ENCODE measurements at regions not wholly inside any gene's neighbourhood (a gene's known extent, or its start where the extent isn't known, plus 50 kb on each side); places are given as distances from the start of the nearest gene placed in this dataset.
"Not testable (repeated sequence)": the region's sequence is repeated elsewhere in the genome, so short reads cannot be mapped to it uniquely, and the experiment has no call there.

DNA sequence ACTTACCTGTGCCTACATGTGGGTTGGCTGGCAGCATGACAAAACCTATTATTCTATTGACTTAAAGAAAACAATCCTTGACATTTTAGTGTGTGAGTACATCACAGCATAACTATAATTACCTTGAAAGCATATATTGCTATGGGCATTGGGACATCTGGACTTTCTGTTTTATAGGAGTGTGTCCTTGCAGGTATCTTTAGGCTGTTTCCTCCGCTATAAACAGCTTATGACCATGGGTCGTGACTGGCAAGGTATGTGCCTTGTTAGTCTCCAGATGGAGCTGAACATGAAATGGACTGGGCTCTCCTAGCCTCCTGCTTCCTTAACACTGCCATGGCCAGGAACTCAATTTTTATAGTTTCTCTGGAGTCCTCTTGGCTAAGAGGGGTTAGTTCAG, 317.4 kb upstream of the COBL start:
- in situ Hi-C loops (cut with HindIII; ENCODE audit: low pct_unique_long_range_greater_than_20kb, low sequenced_read_pairs), result no loop called here
- no peak for DNase-seq (ENCODE audit: low read depth)

DNA sequence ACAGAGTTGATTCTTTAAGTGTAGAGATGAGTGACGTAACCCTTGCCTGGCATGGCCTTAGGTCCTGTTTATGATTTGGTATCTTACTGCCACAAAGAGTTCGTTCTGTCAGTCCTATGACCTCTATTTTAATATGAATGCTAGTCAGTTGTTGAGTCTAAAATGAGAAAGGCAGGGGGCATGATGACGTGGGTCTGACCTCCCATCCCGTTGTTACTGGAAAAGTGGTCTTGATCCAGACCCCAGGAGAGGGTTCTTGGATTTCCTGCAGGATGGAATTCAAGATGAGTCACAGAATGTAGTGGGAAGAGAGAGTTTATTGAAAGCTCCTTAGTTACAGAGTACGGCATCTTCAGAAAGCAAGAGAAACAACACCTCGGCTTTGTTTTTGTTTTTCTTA, 317.0 kb upstream of the COBL start:
- in situ Hi-C loops (cut with HindIII; ENCODE audit: low pct_unique_long_range_greater_than_20kb, low sequenced_read_pairs), result no loop called here
- no peak for DNase-seq (ENCODE audit: low read depth)

DNA sequence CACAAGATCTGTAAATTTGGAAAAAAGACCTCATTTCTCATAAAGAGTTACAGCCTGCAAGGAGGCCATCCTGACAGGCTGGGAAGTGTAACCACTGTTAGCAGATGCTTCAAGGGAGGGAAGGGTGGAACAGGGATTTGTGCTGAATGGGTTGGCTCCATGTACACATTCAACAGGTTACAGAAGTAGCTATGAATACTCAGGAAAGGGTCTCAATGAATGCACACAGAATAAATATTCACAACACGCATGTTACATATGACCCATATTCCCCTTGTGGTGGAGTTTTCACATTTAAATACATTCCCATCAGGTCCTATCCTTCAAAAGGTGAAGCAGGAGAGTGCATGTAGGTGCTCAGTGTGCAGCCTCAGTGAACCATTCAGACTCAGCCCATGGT, 316.4 kb upstream of the COBL start:
- in situ Hi-C loops (cut with HindIII; ENCODE audit: low pct_unique_long_range_greater_than_20kb, low sequenced_read_pairs), result no loop called here

DNA sequence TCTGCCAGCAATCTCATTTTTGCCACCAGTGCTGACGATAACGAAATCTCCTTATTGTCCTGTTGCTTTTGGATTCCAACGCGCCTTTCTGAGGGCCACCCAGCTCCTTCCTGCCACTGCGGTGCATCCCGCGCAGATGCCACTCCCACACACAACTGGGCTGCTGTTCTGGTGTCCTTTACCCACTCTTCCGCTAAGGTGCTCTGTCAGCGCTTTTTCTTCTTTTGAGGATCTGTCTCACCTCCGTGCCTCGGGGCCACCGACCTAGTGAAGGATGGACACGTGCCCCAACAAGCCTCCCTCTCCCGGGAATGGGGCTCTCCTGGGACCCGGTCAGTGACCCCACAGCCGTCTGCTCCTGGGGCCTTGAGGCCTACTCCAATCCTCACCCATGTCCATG, 314.3 kb upstream of the COBL start:
- in situ Hi-C loops (cut with HindIII; ENCODE audit: low pct_unique_long_range_greater_than_20kb, low sequenced_read_pairs), result no loop called here
- DNase-seq (ENCODE audit: low read depth), result no peak

More for the DNA sequence above, 316.4 kb upstream of the COBL start:
- no peak for DNase-seq (ENCODE audit: low read depth)

DNA sequence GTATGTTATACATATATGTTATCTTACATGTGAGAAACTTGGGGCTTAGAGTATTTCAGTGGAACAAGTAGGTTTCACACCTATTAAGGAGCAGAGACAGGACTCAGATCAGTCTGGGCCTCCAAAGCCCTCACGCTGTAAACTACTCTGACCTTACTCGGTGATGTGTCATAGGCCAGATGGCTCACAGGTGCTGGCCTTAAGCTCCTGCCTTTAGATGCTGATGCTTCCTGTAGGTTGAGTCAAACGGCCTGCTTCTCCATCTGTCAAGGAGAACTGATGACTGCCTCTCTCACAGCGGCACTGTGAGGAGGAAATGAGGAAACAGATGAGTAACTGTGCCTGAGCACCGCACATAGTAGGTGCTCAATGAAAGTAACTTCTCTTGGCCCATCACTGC, 312.6 kb upstream of the COBL start:
- in situ Hi-C loops (cut with HindIII; ENCODE audit: low pct_unique_long_range_greater_than_20kb, low sequenced_read_pairs), result no loop called here
- no peak for DNase-seq (ENCODE audit: low read depth)

DNA sequence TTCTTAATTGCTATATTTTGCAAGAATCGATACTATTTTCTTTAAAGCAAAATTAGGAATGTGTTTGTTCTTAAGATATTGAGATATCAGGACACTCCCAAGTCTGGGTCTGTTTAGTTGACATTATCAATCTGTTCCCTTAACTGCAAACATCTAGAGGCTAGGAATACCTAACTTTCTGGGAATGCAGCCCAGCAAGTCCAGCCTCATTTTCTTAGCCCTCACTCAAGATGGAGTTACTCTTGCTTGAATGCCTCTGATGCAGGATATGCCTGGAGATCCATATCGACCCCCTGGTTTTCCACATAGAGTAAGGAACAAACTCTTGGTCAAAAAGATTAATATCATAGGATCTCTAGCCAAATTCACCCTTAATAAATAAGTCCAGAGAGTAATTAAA, 305.3 kb upstream of the COBL start:
- in situ Hi-C loops (cut with HindIII; ENCODE audit: low pct_unique_long_range_greater_than_20kb, low sequenced_read_pairs), result no loop called here
- no peak for DNase-seq (ENCODE audit: low read depth)

DNA sequence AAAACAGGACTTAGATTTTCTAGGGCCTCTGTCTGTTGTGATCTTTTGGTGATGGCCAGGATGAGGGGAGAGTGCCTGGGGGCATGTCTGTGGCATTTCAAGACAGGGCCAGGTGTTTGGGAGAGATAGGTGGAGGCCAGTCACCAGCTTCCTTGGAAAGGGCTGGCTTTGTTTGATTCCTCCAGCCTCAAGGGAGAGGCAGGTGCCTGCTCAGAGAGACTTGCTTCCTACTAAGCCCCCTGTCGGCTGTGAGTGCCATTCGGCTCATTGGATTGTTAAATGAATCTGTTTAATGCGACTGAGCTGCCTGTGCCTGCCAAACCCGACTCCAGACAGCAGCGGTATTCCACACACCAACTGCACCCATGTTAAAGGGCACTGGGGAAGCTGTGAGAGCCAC, 304.1 kb upstream of the COBL start:
- in situ Hi-C loops (cut with HindIII; ENCODE audit: low pct_unique_long_range_greater_than_20kb, low sequenced_read_pairs), result no loop called here
- no peak for DNase-seq (ENCODE audit: low read depth)

DNA sequence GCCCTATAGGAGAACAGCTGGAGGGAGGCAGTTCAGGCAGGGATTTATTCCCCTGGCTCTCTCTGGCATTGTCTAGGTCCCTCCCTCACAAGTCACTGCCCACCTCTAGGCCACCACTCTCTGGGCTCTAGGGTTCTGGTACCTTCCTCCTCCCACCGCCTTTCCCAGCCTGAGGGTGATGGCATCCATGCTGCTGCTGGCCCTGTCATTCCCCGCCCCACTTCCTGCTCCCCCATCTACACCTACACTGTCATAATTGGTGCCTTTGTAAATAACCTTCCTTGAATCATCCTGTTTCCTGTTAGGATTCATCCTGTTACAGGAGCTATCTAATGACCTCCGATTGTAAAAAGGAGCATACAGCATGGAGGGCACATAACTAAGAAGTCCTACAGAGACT, 303.3 kb upstream of the COBL start:
- in situ Hi-C loops (cut with HindIII; ENCODE audit: low pct_unique_long_range_greater_than_20kb, low sequenced_read_pairs), result no loop called here
- DNase-seq (ENCODE audit: low read depth), result no peak

DNA sequence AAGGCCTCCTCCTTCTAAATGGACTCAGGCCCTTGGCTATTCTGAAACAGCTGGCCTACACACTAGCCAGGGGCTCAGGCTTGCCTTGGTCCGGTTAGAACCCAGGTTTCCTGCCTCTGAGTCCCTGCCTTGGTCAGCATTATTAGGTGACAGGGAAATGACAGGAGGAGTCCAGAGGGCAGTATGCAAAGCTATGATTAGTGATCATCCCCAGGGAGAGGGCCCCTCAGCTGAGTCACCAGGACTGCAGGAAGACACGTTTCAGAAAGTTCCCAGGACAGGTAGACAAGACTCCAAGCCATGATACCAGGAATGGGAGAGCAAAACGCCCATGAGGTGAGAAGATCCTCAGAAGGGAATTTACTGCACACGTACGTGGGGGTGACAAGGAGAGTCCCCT, 301.1 kb upstream of the COBL start:
- no peak for DNase-seq (ENCODE audit: low read depth)
- in situ Hi-C loops (cut with HindIII; ENCODE audit: low pct_unique_long_range_greater_than_20kb, low sequenced_read_pairs), result no loop called here

DNA sequence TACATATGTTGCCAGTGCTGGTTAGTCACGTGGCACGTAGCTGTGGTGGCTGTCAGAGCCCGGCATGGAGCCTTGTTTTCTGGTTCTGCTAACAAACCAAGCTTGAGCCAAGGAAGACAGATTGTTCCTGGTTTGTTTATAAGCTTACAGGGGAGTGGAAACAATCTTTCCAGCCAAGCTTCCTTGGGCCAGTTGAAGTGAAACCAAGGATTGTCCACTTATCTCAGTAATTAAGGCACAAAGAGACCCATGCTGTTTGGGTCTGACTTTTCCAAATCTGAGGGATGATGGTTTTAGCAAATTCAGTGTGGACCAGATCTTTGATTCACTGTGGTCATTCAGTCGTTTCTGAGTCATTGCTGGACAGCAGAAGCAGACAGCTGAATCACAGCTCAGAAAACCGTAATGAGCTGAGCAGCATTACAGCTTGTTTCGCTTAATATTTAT, 297.3 kb upstream of the COBL start:
- in situ Hi-C loops (cut with HindIII; ENCODE audit: low pct_unique_long_range_greater_than_20kb, low sequenced_read_pairs), result no loop called here
- DNase-seq (ENCODE audit: low read depth), result no peak

DNA sequence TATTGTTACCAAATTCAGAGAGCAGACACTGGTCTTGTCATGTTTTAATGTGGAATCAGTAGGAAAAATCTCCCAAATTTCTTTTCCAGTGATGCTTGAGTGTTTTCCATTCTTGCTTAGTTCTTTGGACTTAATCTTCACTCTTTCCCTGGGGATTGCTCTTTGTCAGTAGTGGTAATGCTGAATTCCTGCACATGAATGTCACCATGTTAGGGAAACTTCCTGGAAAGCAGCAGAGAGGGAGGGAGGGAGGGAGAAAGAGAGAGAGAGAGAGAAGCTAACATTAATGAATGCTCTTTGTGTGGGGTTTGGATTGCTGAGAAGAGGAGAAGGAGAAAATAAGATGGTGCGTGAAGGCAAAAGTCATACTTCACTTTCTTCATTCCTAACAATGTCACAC, 295.3 kb upstream of the COBL start:
- in situ Hi-C loops (cut with HindIII; ENCODE audit: low pct_unique_long_range_greater_than_20kb, low sequenced_read_pairs), result no loop called here

DNA sequence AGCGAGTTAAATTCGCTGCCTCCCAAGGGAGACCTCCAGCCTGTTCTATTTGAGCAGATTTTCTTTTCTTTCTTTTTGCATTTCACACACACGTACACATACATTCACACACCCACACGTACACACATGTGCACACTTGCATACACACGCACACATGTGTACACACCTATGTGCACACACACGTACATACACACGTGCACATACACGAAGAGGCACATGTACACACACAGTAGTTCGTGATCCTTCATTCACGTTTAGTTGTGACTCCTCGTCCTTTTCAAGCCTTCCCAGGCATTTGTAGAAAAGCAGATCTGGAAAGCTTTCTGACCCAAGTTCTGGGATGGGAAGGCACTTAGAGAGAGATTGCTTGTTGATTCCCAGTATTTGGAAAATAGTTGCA, 290.8 kb upstream of the COBL start:
- no peak for DNase-seq (ENCODE audit: low read depth)
- in situ Hi-C loops (cut with HindIII; ENCODE audit: low pct_unique_long_range_greater_than_20kb, low sequenced_read_pairs), result no loop called here

More for the DNA sequence above, 295.3 kb upstream of the COBL start:
- DNase-seq (ENCODE audit: low read depth), result no peak

DNA sequence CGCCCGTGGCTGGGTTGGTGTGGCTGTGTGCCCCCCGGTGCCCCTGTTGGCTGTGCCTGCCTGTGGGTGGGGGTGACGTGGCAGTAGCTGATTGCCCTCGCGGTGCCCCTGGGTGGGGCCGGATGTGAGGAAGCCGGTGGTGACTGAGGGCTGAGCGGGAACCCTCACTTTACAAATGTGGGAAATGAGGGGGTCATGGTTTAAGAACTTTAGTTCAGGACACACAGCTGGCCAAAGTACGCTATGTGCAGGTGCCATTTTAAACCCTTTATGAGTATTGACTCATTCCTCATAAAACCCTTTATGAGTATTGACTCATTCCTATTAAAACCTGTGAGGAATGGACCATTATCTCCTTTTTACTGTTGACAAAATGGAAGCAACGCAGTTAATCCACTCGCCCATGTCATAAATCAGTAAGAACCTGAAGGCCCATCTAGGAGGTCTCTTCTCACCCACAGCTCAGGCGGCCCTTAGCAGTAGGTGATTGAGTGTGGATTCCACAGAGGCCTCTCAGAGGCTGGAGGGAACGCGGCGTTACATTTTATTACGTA, 290.1 kb upstream of the COBL start:
- no peak for DNase-seq (ENCODE audit: low read depth)
- in situ Hi-C loops (cut with HindIII; ENCODE audit: low pct_unique_long_range_greater_than_20kb, low sequenced_read_pairs), result no loop called here

DNA sequence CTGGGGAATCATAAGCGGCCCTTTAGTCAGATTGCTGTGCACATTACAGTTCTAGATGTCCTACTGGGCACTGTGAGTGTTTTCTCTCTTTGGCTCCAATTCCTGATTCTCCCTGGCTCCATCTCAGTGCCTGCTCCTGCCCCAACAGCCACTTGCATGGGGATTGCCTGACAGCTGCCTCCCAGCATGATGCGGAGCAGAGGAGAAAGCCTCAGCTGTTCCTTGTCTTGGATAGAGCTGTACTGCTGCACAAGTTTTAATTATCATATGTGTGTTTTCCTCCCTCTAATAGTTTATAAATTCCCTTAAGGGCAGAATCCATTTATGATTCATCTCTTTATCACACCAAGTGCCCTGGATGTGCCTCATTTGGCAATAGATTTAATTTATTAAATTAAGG, 285.8 kb upstream of the COBL start:
- no peak for DNase-seq (ENCODE audit: low read depth)
- in situ Hi-C loops (cut with HindIII; ENCODE audit: low pct_unique_long_range_greater_than_20kb, low sequenced_read_pairs), result no loop called here

DNA sequence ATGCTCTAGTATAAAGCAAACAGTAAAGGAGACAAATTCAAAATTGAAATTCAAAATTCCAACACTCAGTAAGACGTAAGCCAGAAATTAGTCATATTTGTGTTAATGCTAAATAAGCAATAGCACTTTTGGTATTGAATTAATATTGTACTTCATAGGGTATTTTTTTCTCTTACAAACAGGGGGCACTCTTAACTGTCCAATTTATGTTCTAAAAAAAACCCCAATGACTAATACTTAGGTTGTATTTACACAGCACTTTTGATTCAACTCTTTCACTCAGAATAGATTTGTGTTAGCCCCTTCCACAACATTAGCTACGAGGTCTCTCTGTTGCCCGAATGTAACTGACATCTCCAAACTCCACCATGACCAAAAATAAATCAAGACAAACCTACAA, 284.9 kb upstream of the COBL start:
- no peak for DNase-seq (ENCODE audit: low read depth)
- in situ Hi-C loops (cut with HindIII; ENCODE audit: low pct_unique_long_range_greater_than_20kb, low sequenced_read_pairs), result no loop called here

DNA sequence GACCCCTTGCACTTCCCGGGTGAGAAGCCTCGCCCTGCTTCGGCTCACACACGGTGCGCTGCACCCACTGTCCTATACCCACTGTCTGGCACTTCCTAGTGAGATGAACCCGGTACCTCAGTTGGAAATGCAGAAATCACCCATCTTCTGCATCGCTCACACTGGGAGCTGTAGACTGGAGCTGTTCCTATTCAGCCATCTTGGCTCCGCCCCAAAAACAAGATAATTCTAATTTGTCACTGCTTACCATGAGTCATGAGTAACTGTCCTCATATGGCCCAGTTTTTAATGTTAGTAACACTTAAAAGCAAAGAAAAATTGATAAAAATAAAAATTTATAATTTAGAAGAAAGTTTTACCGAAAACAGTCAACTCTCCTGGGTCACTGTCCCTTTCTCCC, 283.3 kb upstream of the COBL start:
- in situ Hi-C loops (cut with HindIII; ENCODE audit: low pct_unique_long_range_greater_than_20kb, low sequenced_read_pairs); DNase-seq (ENCODE audit: low read depth): not testable (repeated sequence)

DNA sequence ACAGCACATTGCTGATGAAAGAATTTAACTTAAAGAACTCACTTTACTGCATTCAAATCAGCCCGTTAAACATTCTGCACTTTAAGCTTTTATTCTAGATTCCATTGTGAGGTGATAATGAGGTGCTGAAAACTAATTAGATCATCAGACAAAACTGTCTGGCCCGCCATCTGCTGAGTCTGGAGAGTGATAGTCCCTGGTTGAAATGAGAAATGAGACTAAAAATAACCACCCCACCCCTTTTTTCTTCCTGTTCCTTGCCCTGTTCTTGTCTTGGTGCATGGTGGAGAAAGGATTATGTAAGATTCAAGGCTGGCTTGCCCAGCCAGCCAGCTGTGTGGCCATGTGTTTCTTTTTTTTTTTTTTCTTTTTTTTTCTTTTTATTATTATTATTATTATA, 277.0 kb upstream of the COBL start:
- in situ Hi-C loops (cut with HindIII; ENCODE audit: low pct_unique_long_range_greater_than_20kb, low sequenced_read_pairs), result no loop called here

DNA sequence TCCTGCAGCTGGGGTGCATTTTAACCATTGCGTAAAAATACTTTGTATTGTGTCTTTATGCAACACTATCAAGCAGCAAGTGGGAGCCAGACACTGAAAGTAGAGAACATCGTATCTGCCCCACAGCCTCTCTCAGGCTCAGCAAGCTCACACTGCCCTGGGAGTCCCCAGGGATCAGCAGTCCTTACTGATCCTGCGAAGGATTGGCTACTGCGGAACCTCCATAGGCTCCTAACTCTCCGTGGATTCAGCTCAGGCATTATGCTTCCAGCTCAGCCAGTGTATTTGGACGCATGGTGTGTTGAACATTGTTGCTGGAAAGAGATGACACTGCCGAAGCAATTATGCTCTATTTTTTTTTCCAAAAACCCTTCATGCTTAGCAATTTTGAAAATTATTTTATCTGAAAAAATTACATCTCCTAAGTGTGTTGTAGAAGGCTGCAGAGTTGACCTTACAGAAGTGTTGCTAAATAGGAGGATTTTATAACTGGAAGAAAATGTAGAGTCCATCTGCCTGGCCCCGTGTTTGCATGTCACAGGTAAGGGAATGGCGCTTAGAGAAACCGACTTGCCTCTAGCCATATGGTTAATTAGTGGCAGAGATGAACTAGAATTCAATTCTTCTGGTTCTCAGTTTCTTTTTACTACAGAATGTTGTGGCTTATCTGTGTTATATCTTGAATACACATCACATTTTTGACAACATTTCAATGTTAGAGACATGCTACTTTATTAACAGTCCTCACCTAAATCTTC, 276.4 kb upstream of the COBL start:
- DNase-seq (ENCODE audit: low read depth), result no peak
- in situ Hi-C loops (cut with HindIII; ENCODE audit: low pct_unique_long_range_greater_than_20kb, low sequenced_read_pairs), result no loop called here

More for the DNA sequence above, 277.0 kb upstream of the COBL start:
- DNase-seq (ENCODE audit: low read depth), result no peak

DNA sequence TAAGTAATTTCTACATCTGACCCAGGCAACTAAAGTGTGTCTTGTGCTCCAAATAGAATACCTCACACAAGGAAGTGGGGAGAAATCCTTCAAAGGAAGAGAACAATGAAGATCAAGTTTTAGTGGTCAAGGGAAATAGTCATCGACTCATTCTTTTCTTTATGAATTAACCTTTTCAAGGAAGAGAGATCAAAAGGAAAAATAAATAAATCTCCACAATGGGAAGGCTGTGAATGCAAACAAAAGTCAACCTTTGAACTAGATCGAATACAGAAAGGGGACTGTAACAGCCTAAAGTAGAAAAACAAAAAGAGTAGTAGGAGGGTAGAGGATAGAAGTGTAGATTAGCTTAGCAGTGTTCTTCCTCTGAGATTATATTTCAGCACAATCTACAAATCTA, 274.6 kb upstream of the COBL start:
- in situ Hi-C loops (cut with HindIII; ENCODE audit: low pct_unique_long_range_greater_than_20kb, low sequenced_read_pairs), result no loop called here
- DNase-seq (ENCODE audit: low read depth), result no peak

DNA sequence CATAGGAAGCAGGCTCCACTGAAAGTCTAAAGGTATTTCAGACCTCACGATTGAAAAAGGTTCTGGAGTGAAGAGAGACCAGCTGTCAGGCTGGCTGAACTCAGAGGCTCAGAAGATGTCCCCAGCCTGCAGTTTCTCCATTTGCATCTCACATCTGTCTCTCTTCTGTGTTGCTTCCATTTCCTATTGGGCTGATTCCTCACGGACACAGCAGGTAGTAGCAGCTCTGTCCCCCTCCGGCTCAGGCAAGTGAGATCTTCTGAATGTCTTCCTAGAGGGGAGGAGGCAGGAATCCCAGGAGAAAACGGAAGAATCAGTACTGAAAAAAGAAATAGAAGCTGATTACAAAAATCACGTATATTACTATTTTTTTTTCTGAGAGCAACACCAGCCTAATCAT, 274.1 kb upstream of the COBL start:
- no peak for DNase-seq (ENCODE audit: low read depth)
- in situ Hi-C loops (cut with HindIII; ENCODE audit: low pct_unique_long_range_greater_than_20kb, low sequenced_read_pairs), result no loop called here

Data from Caki2 (cell line).